ENCODE measurements at regions not wholly inside any gene's neighbourhood (a gene's known extent, or its start where the extent isn't known, plus 50 kb on each side); places are given as distances from the start of the nearest gene placed in this dataset.

DNA sequence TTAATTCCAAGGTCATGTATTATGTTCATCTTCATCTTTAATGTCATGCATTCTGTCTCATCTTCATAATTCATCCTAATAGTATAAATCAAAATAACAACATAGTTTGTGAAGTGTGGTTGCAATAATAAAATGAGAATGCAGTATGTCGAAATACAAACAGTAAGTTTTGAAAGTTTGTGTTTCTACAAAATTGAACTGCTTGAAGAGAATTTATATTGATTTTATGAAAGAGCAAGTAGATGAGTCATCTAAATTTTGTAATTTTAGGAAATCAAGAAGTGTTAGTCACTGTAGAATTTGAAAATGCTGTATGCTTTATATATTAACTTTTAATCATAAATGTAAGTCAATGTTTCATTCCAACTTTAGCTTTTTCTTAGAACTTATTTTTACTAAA, 190.5 kb upstream of the PPP1R3A start:
- TF ChIP-seq CTCF (IDR thresholded peaks at IDR 0.05) = no peak
- no peak for TF ChIP-seq POLR2A (IDR thresholded peaks at IDR 0.05)
